GM21528 (cell line): ENCODE measurements at regions not wholly inside any gene's neighbourhood (a gene's known extent, or its start where the extent isn't known, plus 50 kb on each side); places are given as distances from the start of the nearest gene placed in this dataset.
"Not testable (repeated sequence)": the region's sequence is repeated elsewhere in the genome, so short reads cannot be mapped to it uniquely, and the experiment has no call there.

Experiments
- ATAC-seq: cut with Tn5 transposase; IDR thresholded peaks from one replicate; pipeline ENCODE4 v1.9.1; 2021; ENCODE audit warnings: mild to moderate bottlenecking, moderate library complexity; ENCODE audit not compliant: unreplicated experiment, low FRiP score

- ATAC-seq, result no peak
Observed at GRCh38 chr13:50611117-50611781, 232.2 kb downstream of the DLEU7 start.

GRCh38 chr13:50612717-50613116 is 230.8 kb downstream of the DLEU7 start:
- ATAC-seq, result no peak

- ATAC-seq, result no peak
Observed at GRCh38 chr13:50613356-50613831, 230.1 kb downstream of the DLEU7 start.

GRCh38 chr13:50615234-50615633 is 228.3 kb downstream of the DLEU7 start:
- ATAC-seq, result no peak

- no peak for ATAC-seq
Observed at GRCh38 chr13:50616101-50616500, 227.4 kb downstream of the DLEU7 start.

- ATAC-seq, result no peak
Observed at GRCh38 chr13:50617134-50617721, 226.3 kb downstream of the DLEU7 start.

- ATAC-seq, result no peak
Observed at GRCh38 chr13:50618206-50618605, 225.3 kb downstream of the DLEU7 start.

- ATAC-seq, result no peak
Observed at GRCh38 chr13:50626101-50626547, 217.4 kb downstream of the DLEU7 start.

GRCh38 chr13:50627111-50627510 is 216.4 kb downstream of the DLEU7 start:
- no peak for ATAC-seq

GRCh38 chr13:50628512-50628911 is 215.0 kb downstream of the DLEU7 start:
- not testable (repeated sequence) for ATAC-seq

- ATAC-seq, result no peak
Observed at GRCh38 chr13:50629497-50629896, 214.0 kb downstream of the DLEU7 start.

GRCh38 chr13:50629966-50630365 is 213.5 kb downstream of the DLEU7 start:
- no peak for ATAC-seq

- ATAC-seq, result no peak
Observed at GRCh38 chr13:50631041-50631440, 212.5 kb downstream of the DLEU7 start.

GRCh38 chr13:50634339-50634738 is 209.2 kb downstream of the DLEU7 start:
- ATAC-seq, result no peak

- ATAC-seq, result peak; percentile 44
Observed at GRCh38 chr13:50635504-50635903, 208.0 kb downstream of the DLEU7 start.

- ATAC-seq, result peak; percentile 57
Observed at GRCh38 chr13:50636007-50636704, 207.3 kb downstream of the DLEU7 start.

- no peak for ATAC-seq
Observed at GRCh38 chr13:50643060-50643459, 200.4 kb downstream of the DLEU7 start.

GRCh38 chr13:50644081-50644871 is 199.2 kb downstream of the DLEU7 start:
- no peak for ATAC-seq

GRCh38 chr13:50645092-50645491 is 198.4 kb downstream of the DLEU7 start:
- no peak for ATAC-seq

GRCh38 chr13:50646070-50646469 is 197.4 kb downstream of the DLEU7 start:
- ATAC-seq, result no peak

- no peak for ATAC-seq
Observed at GRCh38 chr13:50649211-50649610, 194.3 kb downstream of the DLEU7 start.
